ENCODE measurements at regions not wholly inside any gene's neighbourhood (a gene's known extent, or its start where the extent isn't known, plus 50 kb on each side); places are given as distances from the start of the nearest gene placed in this dataset.

- Histone ChIP-seq H3K9me3 (no peaks in the 10 kb centered on the region), H3K27me3 (replicated peaks; ENCODE audit: insufficient read depth) (no peaks in the 10 kb centered on the region), H3K4me3 (no peak overlapping the region), H3K4me1 (replicated peaks) (no peaks in the 10 kb centered on the region), H3K27ac (no peak overlapping the region), H3K36me3 (no peaks in the 10 kb centered on the region)
- TF ChIP-seq CTCF (IDR thresholded peaks at IDR 0.05) (no peak), POLR2A (IDR thresholded peaks at IDR 0.05) (no peak), POLR2AphosphoS5 (IDR thresholded peaks at IDR 0.05) (no peak)
- no peak for DNase-seq (ENCODE audit: low spot score)
- intact Hi-C loops (cut with DNase I) = no loop called here
- WGBS = 57% methylated on average over 2 of the region's 2 CpGs
These were observed 1158.6 kb downstream of the CDH12 start for GRCh38 chr5:21694567-21694966.

GRCh38 chr5:21693591-21693990 lies 1159.6 kb downstream of the CDH12 start:
- H3K36me3 ChIP-seq = no peaks in the 10 kb centered on the region
- TF ChIP-seq POLR2A (IDR thresholded peaks at IDR 0.05) (no peak), CTCF (IDR thresholded peaks at IDR 0.05) (no peak), POLR2AphosphoS5 (IDR thresholded peaks at IDR 0.05) (no peak)
- intact Hi-C loops (cut with DNase I) = no loop called here
- no peak overlapping the region for H3K27ac ChIP-seq
- no peaks in the 10 kb centered on the region for H3K9me3 ChIP-seq
- H3K4me1 ChIP-seq (replicated peaks) = no peaks in the 10 kb centered on the region
- H3K4me3 ChIP-seq = no peak overlapping the region
- DNase-seq (ENCODE audit: low spot score) = no peak
- H3K27me3 ChIP-seq (replicated peaks; ENCODE audit: insufficient read depth) = no peaks in the 10 kb centered on the region

- H3K27me3 ChIP-seq (replicated peaks; ENCODE audit: insufficient read depth) = no peaks in the 10 kb centered on the region
- intact Hi-C loops (cut with DNase I) = no loop called here
- no peaks in the 10 kb centered on the region for H3K4me1 ChIP-seq (replicated peaks)
- DNase-seq (ENCODE audit: low spot score) = no peak
- no peak overlapping the region for H3K27ac ChIP-seq
- H3K36me3 ChIP-seq = no peaks in the 10 kb centered on the region
- no peak for TF ChIP-seq POLR2AphosphoS5 (IDR thresholded peaks at IDR 0.05)
- TF ChIP-seq CTCF (IDR thresholded peaks at IDR 0.05) = no peak
- TF ChIP-seq POLR2A (IDR thresholded peaks at IDR 0.05) = no peak
- H3K9me3 ChIP-seq = no peaks in the 10 kb centered on the region
- H3K4me3 ChIP-seq = no peak overlapping the region
- 19% methylated on average over 3 of the region's 3 CpGs for WGBS
These were observed 1163.6 kb downstream of the CDH12 start for GRCh38 chr5:21689587-21689986.

- no peaks in the 10 kb centered on the region for H3K36me3 ChIP-seq
- H3K9me3 ChIP-seq = no peaks in the 10 kb centered on the region
- DNase-seq (ENCODE audit: low spot score) = no peak
- intact Hi-C loops (cut with DNase I) = no loop called here
- no peak overlapping the region for H3K27ac ChIP-seq
- H3K4me3 ChIP-seq = no peak overlapping the region
- H3K27me3 ChIP-seq (replicated peaks; ENCODE audit: insufficient read depth) = no peaks in the 10 kb centered on the region
- WGBS = 73% methylated on average over 1 of the region's 1 CpG
- H3K4me1 ChIP-seq (replicated peaks) = no peaks in the 10 kb centered on the region
- TF ChIP-seq POLR2AphosphoS5 (IDR thresholded peaks at IDR 0.05) (no peak), POLR2A (IDR thresholded peaks at IDR 0.05) (no peak), CTCF (IDR thresholded peaks at IDR 0.05) (no peak)
These were observed 1164.5 kb downstream of the CDH12 start for GRCh38 chr5:21688655-21689054.

GRCh38 chr5:21687621-21688020 lies 1165.5 kb downstream of the CDH12 start:
- Histone ChIP-seq H3K4me1 (replicated peaks) (no peaks in the 10 kb centered on the region), H3K36me3 (no peaks in the 10 kb centered on the region), H3K9me3 (no peaks in the 10 kb centered on the region), H3K27me3 (replicated peaks; ENCODE audit: insufficient read depth) (no peaks in the 10 kb centered on the region), H3K27ac (no peak overlapping the region), H3K4me3 (no peak overlapping the region)
- no peak for DNase-seq (ENCODE audit: low spot score)
- intact Hi-C loops (cut with DNase I) = no loop called here
- 90% methylated on average over 5 of the region's 5 CpGs for WGBS
- TF ChIP-seq POLR2AphosphoS5 (IDR thresholded peaks at IDR 0.05) = no peak
- TF ChIP-seq CTCF (IDR thresholded peaks at IDR 0.05) = no peak
- TF ChIP-seq POLR2A (IDR thresholded peaks at IDR 0.05) = no peak
